ENCODE measurements at regions not wholly inside any gene's neighbourhood (a gene's known extent, or its start where the extent isn't known, plus 50 kb on each side); places are given as distances from the start of the nearest gene placed in this dataset.
A peak's percentile ranks its signal among the peaks of the same experiment; 100 is the strongest.

DNA sequence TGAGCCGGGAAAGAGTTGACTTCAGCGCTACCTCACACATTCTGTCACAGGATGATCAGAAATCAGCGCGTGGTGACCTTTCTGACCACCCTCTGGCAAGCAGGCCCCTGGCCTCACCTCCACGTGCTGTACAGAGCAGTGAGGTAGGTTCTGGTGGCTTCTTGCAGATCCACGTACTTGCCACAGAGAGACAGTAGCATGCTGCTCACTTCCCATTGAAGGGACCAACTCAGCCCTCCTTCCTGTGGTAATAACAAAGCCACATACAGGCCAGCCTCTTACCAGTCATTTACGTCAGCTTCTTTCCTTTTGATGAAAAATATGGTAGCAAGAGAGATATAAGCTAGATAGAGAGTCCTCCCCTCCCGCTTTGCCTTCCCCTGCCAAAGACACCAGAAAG lies 200.7 kb downstream of the CHRM3 start:
- Mint-ChIP-seq H3K36me3 (no peaks in the 10 kb centered on the region), H3K4me3 (no peak overlapping the region), H3K4me1 (no peaks in the 10 kb centered on the region), H3K27me3 (ENCODE audit: low read depth in 3 of 3) (no peaks in the 10 kb centered on the region), H3K9me3 (peaks cover 0 to 2% (median 0%) of the 10 kb centered on the region in 7 donors), H3K27ac (no peak overlapping the region)
- H3K36me3 ChIP-seq (replicated peaks in 1 of 2; ENCODE audit: control insufficient read depth in 1 of 2, insufficient read depth in 2 of 2, low read length in 2 of 2) = no peaks in the 10 kb centered on the region
- TF ChIP-seq, protein P1, sequence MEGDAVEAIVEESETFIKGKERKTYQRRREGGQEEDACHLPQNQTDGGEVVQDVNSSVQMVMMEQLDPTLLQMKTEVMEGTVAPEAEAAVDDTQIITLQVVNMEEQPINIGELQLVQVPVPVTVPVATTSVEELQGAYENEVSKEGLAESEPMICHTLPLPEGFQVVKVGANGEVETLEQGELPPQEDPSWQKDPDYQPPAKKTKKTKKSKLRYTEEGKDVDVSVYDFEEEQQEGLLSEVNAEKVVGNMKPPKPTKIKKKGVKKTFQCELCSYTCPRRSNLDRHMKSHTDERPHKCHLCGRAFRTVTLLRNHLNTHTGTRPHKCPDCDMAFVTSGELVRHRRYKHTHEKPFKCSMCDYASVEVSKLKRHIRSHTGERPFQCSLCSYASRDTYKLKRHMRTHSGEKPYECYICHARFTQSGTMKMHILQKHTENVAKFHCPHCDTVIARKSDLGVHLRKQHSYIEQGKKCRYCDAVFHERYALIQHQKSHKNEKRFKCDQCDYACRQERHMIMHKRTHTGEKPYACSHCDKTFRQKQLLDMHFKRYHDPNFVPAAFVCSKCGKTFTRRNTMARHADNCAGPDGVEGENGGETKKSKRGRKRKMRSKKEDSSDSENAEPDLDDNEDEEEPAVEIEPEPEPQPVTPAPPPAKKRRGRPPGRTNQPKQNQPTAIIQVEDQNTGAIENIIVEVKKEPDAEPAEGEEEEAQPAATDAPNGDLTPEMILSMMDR (IDR thresholded peaks at IDR 0.05) = no peak
- no peaks in the 10 kb centered on the region for H3K27me3 ChIP-seq (ENCODE audit: control insufficient read depth in 2 of 2, insufficient read depth in 2 of 2, low read length in 2 of 2)
- no peak overlapping the region for H3K9ac ChIP-seq (ENCODE audit: insufficient read depth, low read length, poor library complexity, severe bottlenecking)
- H2AFZ ChIP-seq (ENCODE audit: insufficient read depth, low read depth, low read length, poor library complexity, severe bottlenecking) = no peak overlapping the region
- no peaks in the 10 kb centered on the region for H3K79me2 ChIP-seq (ENCODE audit: insufficient read depth, low read length)
- no peaks in the 10 kb centered on the region for H3K4me1 ChIP-seq (ENCODE audit: control insufficient read depth in 1 of 2, insufficient read depth in 2 of 2, low read length in 2 of 2)
- WGBS (ENCODE audit: insufficient coverage) = 70% methylated on average over 2 of the region's 8 CpGs
- no peak overlapping the region for H3K27ac ChIP-seq (ENCODE audit: low read depth in 1 of 2, low read length in 2 of 2)
- H4K20me1 ChIP-seq (ENCODE audit: insufficient read depth, low read length) = no peaks in the 10 kb centered on the region
- H3K4me2 ChIP-seq (replicated peaks; ENCODE audit: extremely low read depth, low read length, poor library complexity, severe bottlenecking) = no peak overlapping the region
- intact Hi-C loops (cut with micrococcal nuclease) = no loop called here
- DNase-seq = no peak
- no peak overlapping the region for H3K4me3 ChIP-seq (replicated peaks in 1 of 3; ENCODE audit: low read depth in 2 of 3, low read length in 3 of 3)
- no peaks in the 10 kb centered on the region for H3K9me3 ChIP-seq (replicated peaks in 1 of 2; ENCODE audit: control insufficient read depth in 1 of 2, insufficient read depth in 1 of 2, low read length in 2 of 2)

DNA sequence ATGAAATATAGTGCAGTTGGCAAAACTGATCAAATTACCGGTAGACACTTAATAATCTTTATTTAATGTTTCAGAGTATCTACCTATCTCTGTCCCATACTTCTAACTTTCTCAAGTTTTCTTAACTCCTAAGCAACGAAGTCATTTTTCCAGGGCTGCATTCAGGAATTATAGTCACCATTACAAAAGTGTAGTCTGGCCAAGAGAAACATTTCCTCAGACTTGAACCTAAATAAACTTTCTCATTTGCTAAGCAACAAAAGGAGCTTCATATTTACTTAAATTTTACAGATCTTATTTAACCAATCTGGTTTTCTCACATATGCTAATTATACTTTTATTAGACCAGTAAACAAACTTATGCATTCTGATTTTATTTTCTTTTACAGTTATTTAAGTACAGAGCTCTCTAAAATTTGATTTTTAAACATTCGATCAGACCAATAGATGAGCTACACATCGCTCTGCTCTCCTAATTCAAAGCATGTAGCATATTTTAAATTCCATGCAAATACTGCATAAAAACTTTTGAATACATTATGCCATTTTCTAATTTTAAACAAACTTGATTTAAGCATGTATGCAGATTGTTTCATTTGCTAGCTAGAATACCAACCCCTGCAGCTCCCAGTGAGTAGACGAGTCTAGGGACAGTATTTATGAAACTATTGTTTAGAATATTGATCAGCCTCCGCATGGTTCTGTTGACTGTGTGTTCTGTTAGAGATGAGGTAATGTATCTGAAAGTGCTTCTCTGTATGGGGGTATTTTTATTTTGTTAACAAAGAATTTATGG lies 201.4 kb downstream of the CHRM3 start:
- intact Hi-C loops (cut with micrococcal nuclease) = no loop called here
- DNase-seq = no peak
- no peak overlapping the region for H3K9ac ChIP-seq (ENCODE audit: insufficient read depth, low read length, poor library complexity, severe bottlenecking)
- no peaks in the 10 kb centered on the region for H3K79me2 ChIP-seq (ENCODE audit: insufficient read depth, low read length)
- H3K27me3 ChIP-seq (ENCODE audit: control insufficient read depth in 2 of 2, insufficient read depth in 2 of 2, low read length in 2 of 2) = no peaks in the 10 kb centered on the region
- no peaks in the 10 kb centered on the region for H3K4me1 Mint-ChIP-seq
- no peaks in the 10 kb centered on the region for H3K4me1 ChIP-seq (ENCODE audit: control insufficient read depth in 1 of 2, insufficient read depth in 2 of 2, low read length in 2 of 2)
- no peaks in the 10 kb centered on the region for H3K9me3 ChIP-seq (replicated peaks in 1 of 2; ENCODE audit: control insufficient read depth in 1 of 2, insufficient read depth in 1 of 2, low read length in 2 of 2)
- H3K4me2 ChIP-seq (replicated peaks; ENCODE audit: extremely low read depth, low read length, poor library complexity, severe bottlenecking) = no peak overlapping the region
- no peaks in the 10 kb centered on the region for H3K36me3 Mint-ChIP-seq
- no peaks in the 10 kb centered on the region for H4K20me1 ChIP-seq (ENCODE audit: insufficient read depth, low read length)
- WGBS (ENCODE audit: insufficient coverage) = 94% methylated on average over 3 of the region's 6 CpGs
- H3K27ac Mint-ChIP-seq = peak overlapping the region in 1 of 7 donors; percentile 30
- TF ChIP-seq, protein P1 (IDR thresholded peaks at IDR 0.05) = no peak
- H3K27ac ChIP-seq (ENCODE audit: low read depth in 1 of 2, low read length in 2 of 2) = no peak overlapping the region
- H3K4me3 ChIP-seq (replicated peaks in 1 of 3; ENCODE audit: low read depth in 2 of 3, low read length in 3 of 3) = no peak overlapping the region
- H2AFZ ChIP-seq (ENCODE audit: insufficient read depth, low read depth, low read length, poor library complexity, severe bottlenecking) = no peak overlapping the region
- H3K27me3 Mint-ChIP-seq (ENCODE audit: low read depth in 3 of 3) = no peaks in the 10 kb centered on the region
- H3K4me3 Mint-ChIP-seq = no peak overlapping the region
- no peaks in the 10 kb centered on the region for H3K36me3 ChIP-seq (replicated peaks in 1 of 2; ENCODE audit: control insufficient read depth in 1 of 2, insufficient read depth in 2 of 2, low read length in 2 of 2)
- peaks cover 0 to 4% (median 0%) of the 10 kb centered on the region in 7 donors for H3K9me3 Mint-ChIP-seq

Measured in CD14-positive monocyte (primary cell).